ENCODE measurements at regions not wholly inside any gene's neighbourhood (a gene's known extent, or its start where the extent isn't known, plus 50 kb on each side); places are given as distances from the start of the nearest gene placed in this dataset.
"Not testable (repeated sequence)": the region's sequence is repeated elsewhere in the genome, so short reads cannot be mapped to it uniquely, and the experiment has no call there.

- DNase-seq, result no peak
Observed at GRCh38 chr5:67732471-67732870, 483.1 kb upstream of the PIK3R1 start.

- peak; percentile 32 for DNase-seq
Observed at GRCh38 chr5:67731886-67732285, 483.7 kb upstream of the PIK3R1 start.

- no peak for DNase-seq
Observed at GRCh38 chr5:67730917-67731474, 484.6 kb upstream of the PIK3R1 start.

GRCh38 chr5:67728326-67728890 is 487.1 kb upstream of the PIK3R1 start:
- no peak for DNase-seq

DNA sequence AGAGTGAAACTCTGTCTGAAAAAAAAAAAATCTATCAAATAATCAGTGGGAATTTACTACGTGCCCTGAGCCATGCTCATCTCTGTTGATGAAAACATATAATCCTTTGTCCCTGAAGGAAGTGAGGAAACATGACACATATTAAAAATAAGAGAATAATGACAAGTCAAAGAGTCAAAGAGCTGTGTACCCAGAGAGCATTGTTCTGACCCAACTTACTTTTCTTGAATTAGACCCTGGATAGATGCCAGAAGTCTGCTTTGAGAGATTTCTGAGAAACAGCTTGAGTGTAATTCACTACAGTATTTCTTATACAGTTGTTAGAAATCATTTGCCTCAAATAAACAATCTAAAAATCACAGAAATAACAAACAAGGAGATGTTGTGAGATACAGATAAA is 490.0 kb upstream of the PIK3R1 start:
- no peak for DNase-seq

- no peak for DNase-seq
Observed at GRCh38 chr5:67724412-67725135, 491.0 kb upstream of the PIK3R1 start.

DNA sequence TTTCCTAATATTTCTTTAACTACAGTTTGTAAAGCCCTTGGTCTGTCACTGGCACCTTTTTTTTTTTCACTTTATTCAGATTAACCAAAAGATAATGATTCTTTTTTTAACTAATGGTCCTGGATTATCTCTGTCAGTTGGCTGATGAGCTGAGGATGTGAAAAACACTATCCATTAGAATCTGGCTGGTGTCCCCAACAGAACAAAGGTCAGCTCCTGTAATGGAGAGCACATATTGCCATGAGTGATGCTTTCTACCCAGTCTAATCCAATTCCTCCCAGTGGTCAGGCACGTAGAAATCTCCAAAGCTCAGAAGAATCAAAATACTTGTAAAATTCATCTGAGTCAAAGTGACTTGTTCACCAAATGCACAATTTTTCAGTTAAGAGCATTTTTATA is 491.7 kb upstream of the PIK3R1 start:
- no peak for DNase-seq

DNA sequence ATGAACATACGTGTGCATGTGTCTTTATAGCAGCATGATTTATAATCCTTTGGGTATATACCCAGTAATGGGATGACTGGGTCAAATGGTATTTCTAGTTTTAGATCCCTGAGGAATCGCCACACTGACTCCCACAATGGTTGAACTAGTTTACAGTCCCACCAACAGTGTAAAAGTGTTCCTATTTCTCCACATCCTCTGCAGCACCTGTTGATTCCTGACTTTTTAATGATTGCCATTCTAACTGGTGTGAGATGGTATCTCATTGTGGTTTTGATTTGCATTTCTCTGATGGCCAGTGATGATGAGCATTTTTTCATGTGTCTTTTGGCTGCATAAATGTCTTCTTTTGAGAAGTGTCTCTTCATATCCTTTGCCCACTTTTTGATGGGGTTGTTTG is 493.0 kb upstream of the PIK3R1 start:
- not testable (repeated sequence) for DNase-seq

- DNase-seq, result no peak
Observed at GRCh38 chr5:67720162-67720772, 495.3 kb upstream of the PIK3R1 start.

GRCh38 chr5:67702008-67702407 is 505.4 kb upstream of the CD180 start:
- DNase-seq, result no peak

- DNase-seq, result no peak
Observed at GRCh38 chr5:67699560-67699959, 503.0 kb upstream of the CD180 start.

GRCh38 chr5:67696446-67696845 is 499.8 kb upstream of the CD180 start:
- DNase-seq, result no peak

DNA sequence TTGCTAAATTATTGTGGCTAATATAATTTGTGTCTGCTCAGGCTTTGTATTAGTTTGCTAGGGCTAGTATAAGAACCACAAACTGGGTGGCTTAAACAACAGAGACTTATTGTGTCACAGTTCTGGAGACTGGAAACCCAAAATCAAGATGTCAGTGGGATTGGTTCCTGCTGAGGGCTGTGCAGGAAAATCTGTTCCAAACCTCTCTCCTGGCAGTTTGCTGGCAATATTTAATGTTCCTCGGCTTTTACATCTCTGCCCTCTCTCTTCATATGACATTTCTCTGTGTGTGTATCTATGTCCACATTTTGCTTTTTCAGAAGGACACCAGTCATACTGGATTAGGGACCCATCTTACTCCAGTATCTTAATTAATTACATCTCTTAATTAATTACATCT is 498.8 kb upstream of the CD180 start:
- DNase-seq, result no peak

- no peak for DNase-seq
Observed at GRCh38 chr5:67694810-67695191, 498.2 kb upstream of the CD180 start.

- no peak for DNase-seq
Observed at GRCh38 chr5:67693956-67694809, 497.6 kb upstream of the CD180 start.

DNA sequence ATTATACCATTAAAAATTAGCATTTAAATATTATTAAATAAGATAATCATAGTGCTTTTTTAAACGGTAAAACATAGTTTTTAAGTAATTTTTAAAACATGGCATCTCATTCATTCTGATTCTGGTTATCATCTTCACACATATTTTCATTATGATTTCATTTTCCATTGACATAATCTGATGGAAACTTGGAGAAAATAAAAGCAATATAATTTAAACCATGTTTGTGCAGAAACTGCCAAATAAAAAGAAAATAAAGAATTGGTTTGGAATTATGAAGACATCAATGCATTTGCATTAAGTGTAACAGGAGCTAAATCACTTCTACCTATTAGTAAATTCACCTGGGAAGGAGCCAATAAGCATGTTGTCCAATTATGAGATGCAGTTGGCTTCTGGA is 490.1 kb upstream of the CD180 start:
- DNase-seq, result no peak

GRCh38 chr5:67681703-67682102 is 485.1 kb upstream of the CD180 start:
- no peak for DNase-seq

GRCh38 chr5:67680099-67680498 is 483.5 kb upstream of the CD180 start:
- no peak for DNase-seq

GRCh38 chr5:67679184-67679841 is 482.7 kb upstream of the CD180 start:
- peak; percentile 14 for DNase-seq

- no peak for DNase-seq
Observed at GRCh38 chr5:67678594-67678993, 482.0 kb upstream of the CD180 start.

DNA sequence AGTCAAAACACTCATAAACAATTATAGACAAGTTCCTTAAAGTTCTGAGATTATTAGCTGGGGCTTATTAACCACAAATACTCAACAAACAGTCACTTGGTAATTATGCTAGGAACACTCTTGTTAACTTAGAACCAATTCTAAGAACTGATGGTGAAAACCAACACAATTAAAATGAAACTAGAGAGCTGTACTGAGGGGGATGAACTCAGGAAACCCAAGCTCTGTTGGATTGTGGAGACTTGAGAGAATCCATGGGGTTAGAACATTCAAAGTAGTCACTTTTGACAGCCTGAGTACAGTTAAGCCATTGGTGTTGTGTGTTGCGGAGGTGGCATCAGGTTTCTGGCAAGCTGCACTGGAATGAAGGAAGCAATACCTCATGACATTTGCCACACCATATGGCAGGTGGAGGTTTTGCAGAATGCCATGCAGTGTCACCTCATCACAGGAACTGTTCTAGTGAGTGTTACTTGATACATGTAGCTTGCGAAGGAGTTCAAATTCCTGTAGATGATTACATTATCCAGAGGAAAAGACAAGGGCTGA is 480.9 kb upstream of the CD180 start:
- no peak for DNase-seq

DNA sequence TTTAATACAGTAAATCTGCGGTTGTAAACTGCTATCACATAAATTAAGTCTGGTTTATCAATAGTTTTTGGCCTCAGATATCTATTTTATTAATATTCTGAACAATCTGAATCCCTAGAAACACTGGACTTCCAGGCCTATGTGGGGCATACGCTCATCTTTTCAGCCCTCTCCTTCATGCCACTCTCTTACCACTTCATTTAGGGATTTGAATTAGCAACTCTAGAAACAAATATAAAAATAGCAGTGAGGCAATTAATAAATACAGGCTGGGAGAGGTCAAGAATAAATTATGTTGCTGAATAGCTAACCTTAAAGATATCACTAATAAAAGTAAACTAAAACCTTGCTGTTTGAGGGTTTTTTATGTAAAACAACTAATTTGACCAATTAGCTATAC is 480.3 kb upstream of the CD180 start:
- no peak for DNase-seq

Measured in retina (tissue), 1 donor.